GM12878 (cell line): ENCODE measurements at regions not wholly inside any gene's neighbourhood (a gene's known extent, or its start where the extent isn't known, plus 50 kb on each side); places are given as distances from the start of the nearest gene placed in this dataset.

Experiments
- ATAC-seq: fragments of 200-7000 bp; cut with Tn5 transposase; 3 replicates; pipeline ENCODE4 v1.9.1; 2020; ENCODE audit warnings: mild to moderate bottlenecking, moderate library complexity
- BruUV-seq: library from RNA; stranded (reverse); fragments of 400-500 nt; replicated peaks from 2 replicates; lab custom pipeline; 2021; lab: Mats Ljungman, UMichigan
- CTCF ChIA-PET: fragments of 300-600 bp; sonication (Branson Sonifier 250); formaldehyde crosslinking; extraction: SDS; loops from one replicate; lab custom pipeline; 2021; ENCODE audit warnings: inconsistent platforms; lab: Yijun Ruan, JAX
- POLR2A ChIA-PET: fragments of 350-600 bp; formaldehyde crosslinking; extraction: SDS; loops from one replicate; lab custom pipeline; 2021; ENCODE audit warnings: inconsistent platforms; lab: Charles Lee
- RAD21 ChIA-PET: fragments of 300-600 bp; sonication (Branson Sonifier 250); formaldehyde crosslinking; loops from one replicate; lab custom pipeline; 2023; ENCODE audit warnings: antibody characterized with exemption; ENCODE audit not compliant: unreplicated experiment; lab: Charles Lee
- SMC1A ChIA-PET: fragments of 300-600 bp; sonication (Branson Sonifier 250); formaldehyde crosslinking; loops from one replicate; lab custom pipeline; 2023; ENCODE audit not compliant: unreplicated experiment, uncharacterized antibody; lab: Charles Lee
- DNase-seq: peaks from one replicate; pipeline ENCODE4 v3.0.0-alpha.2; 2011; ENCODE audit warnings: low read depth, low spot score
- FAIRE-seq: peaks from 3 replicates; lab custom pipeline; 2011; peaks lifted over from hg19 to GRCh38; lab: Jason Lieb, UNC
- H2AFZ ChIP-seq: 2 replicates; pipeline ENCODE4 v1.6.0; 2011; ENCODE audit warnings: low read depth, low read length, control low read depth; ENCODE audit not compliant: control insufficient read depth
- H3K27ac ChIP-seq: 2 replicates; pipeline ENCODE4 v1.5.1; 2011; ENCODE audit warnings: control low read depth; ENCODE audit not compliant: control insufficient read depth, insufficient read depth
- H3K27me3 ChIP-seq, 2 experiments: replicated peaks in 1 of 2; 2 replicates each; pipeline versions ENCODE4 v1.6.0 to v1.6.1; 2011; ENCODE audit warnings: low read length in 1 of 2; ENCODE audit not compliant: control insufficient read depth in 2 of 2, insufficient read depth in 2 of 2
- H3K36me3 ChIP-seq, 2 experiments: 2 replicates each; pipeline ENCODE4 v1.5.1; 2011; ENCODE audit warnings: low read length in 1 of 2; ENCODE audit not compliant: control insufficient read depth in 2 of 2, insufficient read depth in 2 of 2
- H3K4me1 ChIP-seq: 2 replicates; pipeline ENCODE4 v1.6.1; 2011; ENCODE audit warnings: mild to moderate bottlenecking, low read length, moderate library complexity, mixed read lengths; ENCODE audit not compliant: control insufficient read depth, insufficient read depth
- H3K4me2 ChIP-seq: 2 replicates; pipeline ENCODE4 v1.6.0; 2011; ENCODE audit warnings: control low read depth; ENCODE audit not compliant: control insufficient read depth, insufficient read depth
- H3K4me3 ChIP-seq: fragments of 200-600 bp; sonication (generic); 2 replicates; pipeline ENCODE4 v1.5.1; 2016
- H3K79me2 ChIP-seq: 2 replicates; pipeline ENCODE4 v1.6.0; 2011; ENCODE audit warnings: low read length; ENCODE audit not compliant: control insufficient read depth, insufficient read depth
- H3K9ac ChIP-seq: 2 replicates; pipeline ENCODE4 v1.8.0; 2011; ENCODE audit warnings: low read length, control low read depth, mixed read lengths; ENCODE audit not compliant: control insufficient read depth, insufficient read depth
- H3K9me3 ChIP-seq: replicated peaks from 3 replicates; pipeline ENCODE4 v1.5.1; 2011; ENCODE audit warnings: mild to moderate bottlenecking, low read length; ENCODE audit not compliant: control insufficient read depth, insufficient read depth
- H4K20me1 ChIP-seq: 2 replicates; pipeline ENCODE4 v1.6.0; 2011; ENCODE audit not compliant: control insufficient read depth, insufficient read depth
- BHLHE40 ChIP-seq, 2 experiments: fragments of 450-650 bp in 1 of 2; IDR thresholded peaks; 2 replicates each; pipeline ENCODE4 v1.6.1; 2011 to 2017; ENCODE audit warnings: low read depth in 2 of 2, borderline replicate concordance in 1 of 2, improper control_type of control experiment in 1 of 2, low read length in 1 of 2, mild to moderate bottlenecking in 1 of 2
- CHD1 ChIP-seq: IDR thresholded peaks from 2 replicates; pipeline ENCODE4 v1.6.1; 2012; ENCODE audit warnings: low read depth, low read length, improper control_type of control experiment
- CHD2 ChIP-seq: IDR thresholded peaks from 2 replicates; pipeline ENCODE4 v1.6.1; 2011; ENCODE audit warnings: low read depth, low read length, improper control_type of control experiment, borderline replicate concordance
- ETV6 ChIP-seq, 2 experiments: fragments of 450-650 bp in 1 of 2; IDR thresholded peaks in 1 of 2; conservative IDR thresholded peaks in 1 of 2; 2 replicates each; pipeline ENCODE4 v1.6.1; 2014; ENCODE audit warnings: antibody characterized with exemption in 1 of 2, borderline replicate concordance in 1 of 2, low read depth in 1 of 2, mild to moderate bottlenecking in 1 of 2, moderate library complexity in 1 of 2
- EZH2 ChIP-seq: IDR thresholded peaks from 2 replicates; pipeline ENCODE4 v1.6.1; 2012; ENCODE audit warnings: low read depth, mild to moderate bottlenecking, control low read depth, inconsistent platforms, low read length, borderline replicate concordance; ENCODE audit not compliant: control insufficient read depth
- FOXK2 ChIP-seq: fragments of 450-650 bp; IDR thresholded peaks from 2 replicates; pipeline ENCODE4 v1.6.1; 2017; ENCODE audit warnings: mild to moderate bottlenecking, moderate library complexity
- HDAC6 ChIP-seq: fragments of 200-600 bp; sonication (generic); IDR thresholded peaks from one replicate; pipeline ENCODE4 v1.8.0; 2017; ENCODE audit warnings: antibody characterized with exemption; ENCODE audit not compliant: unreplicated experiment
- IKZF2 ChIP-seq, 2 experiments: fragments of 450-650 bp; IDR thresholded peaks; 2 replicates each; pipeline ENCODE4 v1.6.1; 2017; ENCODE audit warnings: mild to moderate bottlenecking in 2 of 2, moderate library complexity in 2 of 2
- PAX8 ChIP-seq: fragments of 450-650 bp; IDR thresholded peaks from 2 replicates; pipeline ENCODE4 v1.6.1; 2017; ENCODE audit warnings: mild to moderate bottlenecking, moderate library complexity
- POU2F2 ChIP-seq: IDR thresholded peaks from 3 replicates; pipeline ENCODE4 v1.6.1; 2011; ENCODE audit warnings: low read depth, mild to moderate bottlenecking, low read length, borderline replicate concordance
- SIN3A ChIP-seq: IDR thresholded peaks from 2 replicates; pipeline ENCODE4 v1.6.1; 2012; ENCODE audit warnings: low read depth, low read length, improper control_type of control experiment
- STAT1 ChIP-seq: fragments of 450-650 bp; conservative IDR thresholded peaks from 2 replicates; pipeline ENCODE4 v1.6.1; 2014; ENCODE audit warnings: antibody characterized with exemption, mild to moderate bottlenecking
- TAF1 ChIP-seq: IDR thresholded peaks from 2 replicates; pipeline ENCODE4 v1.6.1; 2011; ENCODE audit warnings: mild to moderate bottlenecking, low read depth, low read length, borderline replicate concordance
- WRNIP1 ChIP-seq: IDR thresholded peaks from 2 replicates; pipeline ENCODE4 v1.6.1; 2011; ENCODE audit warnings: low read depth, low read length, improper control_type of control experiment, borderline replicate concordance
- ZNF274 ChIP-seq: IDR thresholded peaks from one replicate; pipeline ENCODE4 v1.8.0; 2011; ENCODE audit not compliant: insufficient read length, insufficient read depth
- WGBS: methylation state at CpG from one replicate; pipeline ENCODE4 v1.1.6; 2016; ENCODE audit warnings: low lambda C conversion rate; ENCODE audit not compliant: insufficient replicate concordance, insufficient coverage; ENCODE audit errors: missing lambda C conversion rate; 5-methylcytosine and 5-hydroxymethylcytosine counted together
- in situ Hi-C: fragments of 300-500 bp; cut with MboI; formaldehyde crosslinking; loops from 9 replicates; pipeline ENCODE4 v1.14.3; 2018; ENCODE audit warnings: mixed read lengths
- intact Hi-C: fragments of 100-400 bp; cut with micrococcal nuclease; formaldehyde crosslinking; loops from one replicate; pipeline ENCODE4 v1.14.2; 2022; ENCODE audit not compliant: unreplicated experiment
- TF ChIP-seq, protein P1 (sequence below): IDR thresholded peaks from 2 replicates; pipeline ENCODE4 v1.6.1; 2012; ENCODE audit warnings: low read length, inconsistent platforms

DNA sequence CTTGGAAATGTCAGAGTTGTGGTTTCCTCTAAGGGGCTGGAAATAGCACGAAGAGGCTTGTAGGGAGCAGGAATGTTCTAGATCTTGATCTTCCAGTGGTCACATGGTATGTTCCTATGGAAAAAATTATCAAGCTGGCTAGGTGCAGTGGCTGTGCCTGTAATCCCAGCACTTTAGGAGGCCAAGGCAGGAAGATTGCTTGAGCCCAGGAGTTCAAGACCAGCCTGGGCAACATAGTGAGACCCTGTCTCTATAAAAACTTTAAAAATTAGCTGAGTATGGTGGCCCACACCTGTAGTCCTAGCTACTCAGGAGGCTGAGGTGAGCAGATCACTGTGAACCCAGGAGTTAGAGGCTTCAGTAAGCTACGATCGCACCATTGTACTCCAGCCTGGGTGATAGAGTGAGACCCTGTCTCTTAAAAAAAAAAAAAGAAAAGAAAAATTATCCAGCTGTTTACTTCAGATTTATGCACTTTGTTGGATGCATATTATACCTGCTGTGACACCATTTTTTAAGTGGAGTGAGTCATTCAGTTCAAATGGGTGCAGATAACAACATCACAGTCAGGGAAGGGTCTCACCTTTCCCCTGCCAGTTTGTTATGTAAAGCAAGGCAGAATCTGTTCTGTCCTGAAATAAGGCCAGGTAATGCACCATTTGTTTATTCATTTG is 65.7 kb upstream of the LYRM9 start:
- SMC1A ChIA-PET = interaction anchor here (1.6 to 2.3 kb wide), 3 partner anchors 13 to 17 kb away, joined by 3 to 14 read pairs (median 4); no protein-coding TSS in a partner anchor
- H3K4me1 ChIP-seq = no peaks in the 10 kb centered on the region
- H3K79me2 ChIP-seq = no peaks in the 10 kb centered on the region
- H3K9me3 ChIP-seq = no peaks in the 10 kb centered on the region
- no TSS peak for BruUV-seq
- FAIRE-seq (no peak), ATAC-seq (no peak), DNase-seq (no peak)
- in situ Hi-C loops (no loop called here), intact Hi-C loops (no loop called here)
- CTCF ChIA-PET = interaction anchor here (0.8 to 1.3 kb wide), 4 partner anchors 19 to 294 kb away, joined by 3 to 4 read pairs (median 4); no protein-coding TSS in a partner anchor
- RAD21 ChIA-PET = interaction anchor here (0.6 kb wide), 1 partner anchor 100 kb away, joined by 3 read pairs; no protein-coding TSS in a partner anchor
- TF ChIP-seq PAX8 = no peak
- TF ChIP-seq ETV6 (conservative IDR thresholded peaks at IDR 0.05 in 1 of 2, IDR thresholded peaks at IDR 0.05 in 1 of 2; ENCODE audit: borderline replicate concordance in 1 of 2, low read depth in 1 of 2) = no peak
- no peaks in the 10 kb centered on the region for H3K36me3 ChIP-seq
- no peaks in the 10 kb centered on the region; a peak in 1 of 4 replicates for H3K27me3 ChIP-seq
- H2AFZ ChIP-seq = no peak overlapping the region
- H3K4me3 ChIP-seq = no peak overlapping the region
- H3K9ac ChIP-seq = no peak overlapping the region
- H3K4me2 ChIP-seq = no peak overlapping the region
- H3K27ac ChIP-seq = no peak overlapping the region
- no peaks in the 10 kb centered on the region for H4K20me1 ChIP-seq
- POLR2A ChIA-PET = interaction anchor here (1.0 to 1.2 kb wide), 2 partner anchors 11 to 13 kb away, joined by 3 read pairs; no protein-coding TSS in a partner anchor
- 0% methylated on average over 3 of the region's 3 CpGs for WGBS

DNA sequence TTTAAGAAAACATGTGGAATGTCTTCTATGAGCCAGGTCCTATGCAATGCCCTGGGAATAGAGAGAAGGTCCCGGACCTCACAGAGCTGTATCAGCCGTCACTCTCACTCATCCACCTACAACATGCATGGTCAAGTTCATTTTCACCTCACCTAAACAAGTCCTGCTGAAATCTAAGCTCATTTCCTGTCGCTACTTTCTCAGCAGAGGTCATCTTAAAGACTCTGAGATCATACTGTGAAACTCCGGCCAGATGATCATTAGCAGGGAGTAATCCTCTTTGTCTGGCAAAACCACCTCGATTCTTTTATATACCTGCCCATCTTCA is 66.2 kb upstream of the LYRM9 start:
- Histone ChIP-seq H3K4me1 (no peaks in the 10 kb centered on the region), H3K27me3 (no peaks in the 10 kb centered on the region; a peak in 1 of 4 replicates)
- RAD21 ChIA-PET = interaction anchor here (0.9 kb wide), 1 partner anchor 154 kb away, joined by 3 read pairs; no protein-coding TSS in a partner anchor
- in situ Hi-C loops = no loop called here
- ATAC-seq = no peak
- BruUV-seq = no TSS peak
- POLR2A ChIA-PET = interaction anchor here (1.2 kb wide), 1 partner anchor 13 kb away, joined by 3 read pairs; no protein-coding TSS in a partner anchor
- no peak for FAIRE-seq
- no peak for TF ChIP-seq BHLHE40 (IDR thresholded peaks at IDR 0.05; ENCODE audit: borderline replicate concordance in 1 of 2, low read depth in 2 of 2, low read length in 1 of 2)
- no peak for TF ChIP-seq CHD2
- TF ChIP-seq, protein P1, sequence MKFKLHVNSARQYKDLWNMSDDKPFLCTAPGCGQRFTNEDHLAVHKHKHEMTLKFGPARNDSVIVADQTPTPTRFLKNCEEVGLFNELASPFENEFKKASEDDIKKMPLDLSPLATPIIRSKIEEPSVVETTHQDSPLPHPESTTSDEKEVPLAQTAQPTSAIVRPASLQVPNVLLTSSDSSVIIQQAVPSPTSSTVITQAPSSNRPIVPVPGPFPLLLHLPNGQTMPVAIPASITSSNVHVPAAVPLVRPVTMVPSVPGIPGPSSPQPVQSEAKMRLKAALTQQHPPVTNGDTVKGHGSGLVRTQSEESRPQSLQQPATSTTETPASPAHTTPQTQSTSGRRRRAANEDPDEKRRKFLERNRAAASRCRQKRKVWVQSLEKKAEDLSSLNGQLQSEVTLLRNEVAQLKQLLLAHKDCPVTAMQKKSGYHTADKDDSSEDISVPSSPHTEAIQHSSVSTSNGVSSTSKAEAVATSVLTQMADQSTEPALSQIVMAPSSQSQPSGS = no peak
- TF ChIP-seq TAF1 = no peak
- TF ChIP-seq IKZF2 (IDR thresholded peaks at IDR 0.05) = no peak
- no peak for TF ChIP-seq CHD1
- TF ChIP-seq HDAC6 = no peak
- TF ChIP-seq FOXK2 = no peak
- TF ChIP-seq SIN3A = no peak
- no peak for TF ChIP-seq POU2F2
- TF ChIP-seq STAT1 = no peak
- no peak for TF ChIP-seq WRNIP1
- no peak for TF ChIP-seq ZNF274
- TF ChIP-seq EZH2 = no peak
- TF ChIP-seq, all 136 proteins: peak for 0
- H4K20me1 ChIP-seq = no peaks in the 10 kb centered on the region
- intact Hi-C loops = no loop called here
- SMC1A ChIA-PET = interaction anchor here (1.6 to 2.3 kb wide), 3 partner anchors 13 to 17 kb away, joined by 3 to 14 read pairs (median 4); no protein-coding TSS in a partner anchor
- H3K27ac ChIP-seq = no peak overlapping the region
- DNase-seq = no peak
- no peak overlapping the region for H2AFZ ChIP-seq
- no peak overlapping the region for H3K4me2 ChIP-seq
- H3K9ac ChIP-seq = no peak overlapping the region
- no peaks in the 10 kb centered on the region for H3K36me3 ChIP-seq
- H3K9me3 ChIP-seq = no peaks in the 10 kb centered on the region
- CTCF ChIA-PET = interaction anchor here (1.1 kb wide), 1 partner anchor 27 kb away, joined by 4 read pairs; no protein-coding TSS in a partner anchor
- no peaks in the 10 kb centered on the region for H3K79me2 ChIP-seq
- no peak overlapping the region for H3K4me3 ChIP-seq
- 41% methylated on average over 5 of the region's 5 CpGs for whole genome bisulfite sequencing
